Esophagus muscularis mucosa (tissue), 4 donors: ENCODE measurements at regions not wholly inside any gene's neighbourhood (a gene's known extent, or its start where the extent isn't known, plus 50 kb on each side); places are given as distances from the start of the nearest gene placed in this dataset.

ENCODE experiments used
- DNase-seq: peaks from one replicate; pipeline ENCODE4 v3.0.0-alpha.2; 2017; ENCODE audit errors: extremely low spot score
- H3K27ac ChIP-seq, 4 donors: fragments of 200-600 bp; sonication (generic); replicated peaks in 1 of 4; 1 replicate in 3 of 4; 2 replicates in 1 of 4; pipeline ENCODE4 v1.5.1; 2016 to 2019; ENCODE audit warnings: mild to moderate bottlenecking in 1 of 4
- H3K27me3 ChIP-seq, 4 donors: fragments of 200-600 bp; sonication (generic); one replicate each; pipeline versions ENCODE4 v1.5.1 to v1.6.0; 2016 to 2019
- H3K36me3 ChIP-seq, 4 donors: fragments of 200-600 bp; sonication (generic); one replicate each; pipeline ENCODE4 v1.5.1; 2016 to 2019
- H3K4me1 ChIP-seq, 4 donors: fragments of 200-600 bp; sonication (generic); one replicate each; pipeline ENCODE4 v1.5.1; 2016 to 2019
- H3K4me3 ChIP-seq, 4 donors: fragments of 200-600 bp; sonication (generic); 1 replicate in 2 of 4; 2 replicates in 2 of 4; pipeline ENCODE4 v1.5.1; 2016 to 2019; ENCODE audit warnings: mild to moderate bottlenecking in 4 of 4, moderate library complexity in 1 of 4
- H3K9me3 ChIP-seq, 4 donors: fragments of 200-600 bp; sonication (generic); 1 replicate in 3 of 4; 2 replicates in 1 of 4; pipeline ENCODE4 v1.5.1; 2016 to 2019
- CTCF ChIP-seq, 3 experiments: fragments of 200-600 bp in 2 of 3; fragments of 450-650 bp in 1 of 3; sonication (generic) in 2 of 3; IDR thresholded peaks; one replicate each; pipeline ENCODE4 v1.5.1; 2017 to 2019; ENCODE audit warnings: antibody characterized with exemption in 3 of 3, mild to moderate bottlenecking in 2 of 3, moderate library complexity in 1 of 3
- EP300 ChIP-seq: sonication (generic); formaldehyde crosslinking; IDR thresholded peaks from one replicate; pipeline ENCODE4 v1.6.1; 2017; ENCODE audit warnings: antibody characterized with exemption
- POLR2A ChIP-seq: fragments of 450-650 bp; IDR thresholded peaks from one replicate; pipeline ENCODE4 v1.6.1; 2017; ENCODE audit warnings: antibody characterized with exemption, moderate library complexity, mild to moderate bottlenecking, low read depth
- POLR2AphosphoS5 ChIP-seq, 2 donors: sonication (generic); formaldehyde crosslinking; IDR thresholded peaks; one replicate each; pipeline ENCODE4 v1.6.1; 2017; ENCODE audit warnings: antibody characterized with exemption in 2 of 2
- WGBS: methylation state at CpG from one replicate; pipeline ENCODE4 v1.1.5; 2018; 5-methylcytosine and 5-hydroxymethylcytosine counted together
- intact Hi-C: fragments of 100-400 bp; cut with DNase I; formaldehyde crosslinking; loops from one replicate; pipeline ENCODE4 v1.15.1; 2023

GRCh38 chr20:39875492-39876110 is 813.4 kb downstream of the MAFB start:
- intact Hi-C loops: loop anchor here (10.0 kb wide), 1 partner anchor 611 kb away; no protein-coding TSS in a partner anchor
- Histone ChIP-seq H3K36me3 (no peaks in the 10 kb centered on the region), H3K27ac (no peak overlapping the region), H3K4me3 (no peak overlapping the region), H3K9me3 (no peaks in the 10 kb centered on the region), H3K4me1 (peaks cover 0 to 31% (median 22%) of the 10 kb centered on the region in 4 donors), H3K27me3 (no peaks in the 10 kb centered on the region)
- 70% methylated on average over 3 of the region's 3 CpGs for WGBS
- DNase-seq: no peak
- TF ChIP-seq EP300 (no peak), CTCF (IDR thresholded peaks at IDR 0.05) (no peak), POLR2AphosphoS5 (IDR thresholded peaks at IDR 0.05) (no peak), POLR2A (no peak)

GRCh38 chr20:39874049-39874893 is 814.8 kb downstream of the MAFB start:
- no peaks in the 10 kb centered on the region for H3K27me3 ChIP-seq
- H3K4me3 ChIP-seq: no peak overlapping the region
- WGBS: 64% methylated on average over 8 of the region's 8 CpGs
- no peak overlapping the region for H3K27ac ChIP-seq
- peaks cover 0 to 29% (median 22%) of the 10 kb centered on the region in 4 donors for H3K4me1 ChIP-seq
- no peaks in the 10 kb centered on the region for H3K9me3 ChIP-seq
- H3K36me3 ChIP-seq: no peaks in the 10 kb centered on the region
- intact Hi-C loops: loop anchor here (10.0 kb wide), 1 partner anchor 609 kb away; no protein-coding TSS in a partner anchor
- no peak for TF ChIP-seq EP300
- TF ChIP-seq CTCF (IDR thresholded peaks at IDR 0.05): peak; percentile 46 to 60 (median 51)
- no peak for DNase-seq

- Histone ChIP-seq H3K4me3 (no peak overlapping the region), H3K27ac (no peak overlapping the region), H3K27me3 (no peaks in the 10 kb centered on the region), H3K4me1 (peaks cover 0 to 19% (median 15%) of the 10 kb centered on the region in 4 donors), H3K9me3 (no peaks in the 10 kb centered on the region), H3K36me3 (no peaks in the 10 kb centered on the region)
- TF ChIP-seq POLR2AphosphoS5 (IDR thresholded peaks at IDR 0.05): no peak
- no peak for TF ChIP-seq CTCF (IDR thresholded peaks at IDR 0.05)
- no peak for TF ChIP-seq EP300
- TF ChIP-seq POLR2A: no peak
- DNase-seq: no peak
- WGBS: 73% methylated on average over 2 of the region's 2 CpGs
- intact Hi-C loops: loop anchor here (10.0 kb wide), 1 partner anchor 608 kb away; no protein-coding TSS in a partner anchor
Observed at GRCh38 chr20:39873286-39873685, 815.8 kb downstream of the MAFB start.

- peaks cover 0 to 4% (median 0%) of the 10 kb centered on the region in 4 donors for H3K4me1 ChIP-seq
- no peak for TF ChIP-seq POLR2A
- no peak for TF ChIP-seq CTCF (IDR thresholded peaks at IDR 0.05)
- 9% methylated on average over 1 of the region's 1 CpG for WGBS
Observed at GRCh38 chr20:39871013-39871412, 818.0 kb downstream of the MAFB start.

More at GRCh38 chr20:39871013-39871412, 818.0 kb downstream of the MAFB start:
- Histone ChIP-seq H3K27me3 (no peaks in the 10 kb centered on the region), H3K9me3 (no peaks in the 10 kb centered on the region), H3K4me3 (no peak overlapping the region), H3K27ac (no peak overlapping the region), H3K36me3 (no peaks in the 10 kb centered on the region)
- DNase-seq: no peak
- intact Hi-C loops: loop anchor here (10.0 kb wide), 1 partner anchor 606 kb away; no protein-coding TSS in a partner anchor
